Central memory CD8-positive, alpha-beta T cell (primary cell): ENCODE measurements at regions not wholly inside any gene's neighbourhood (a gene's known extent, or its start where the extent isn't known, plus 50 kb on each side); places are given as distances from the start of the nearest gene placed in this dataset.

ENCODE experiments used
- ATAC-seq: fragments of 150-1000 bp; cut with Tn5 transposase; replicated peaks from 2 replicates; pipeline ENCODE4 v1.10.0; 2022; ENCODE audit warnings: mild to moderate bottlenecking, moderate FRiP score, moderate number of reproducible peaks; ENCODE audit not compliant: poor library complexity, severe bottlenecking; ENCODE audit errors: extremely low read depth
- DNase-seq, 2 donors: peaks; one replicate each; pipeline ENCODE4 v3.0.0; 2021; ENCODE audit warnings: low spot score in 2 of 2
- H3K27ac Mint-ChIP-seq: one replicate; pipeline ENCODE4 v1.8.0; 2022; ENCODE audit warnings: low read depth, mild to moderate bottlenecking, moderate library complexity, mixed read lengths
- H3K27me3 Mint-ChIP-seq: one replicate; pipeline ENCODE4 v1.8.0; 2022; ENCODE audit warnings: mixed read lengths
- H3K36me3 Mint-ChIP-seq: one replicate; pipeline ENCODE4 v1.8.0; 2022; ENCODE audit warnings: mild to moderate bottlenecking, moderate library complexity, mixed read lengths; ENCODE audit not compliant: insufficient read depth
- H3K4me1 Mint-ChIP-seq: one replicate; pipeline ENCODE4 v1.8.0; 2022; ENCODE audit warnings: mixed read lengths
- H3K4me3 Mint-ChIP-seq: one replicate; pipeline ENCODE4 v1.8.0; 2022; ENCODE audit warnings: mild to moderate bottlenecking, moderate library complexity, mixed read lengths
- H3K9me3 Mint-ChIP-seq: one replicate; pipeline ENCODE4 v1.8.0; 2022; ENCODE audit warnings: mixed read lengths

GRCh38 chr20:39248862-39249485, 286.8 kb downstream of the DHX35 start:
- Mint-ChIP-seq H3K4me3 (no peak overlapping the region), H3K27ac (no peak overlapping the region), H3K9me3 (no peaks in the 10 kb centered on the region), H3K36me3 (peaks cover 2% of the 10 kb centered on the region), H3K4me1 (peaks cover 14% of the 10 kb centered on the region), H3K27me3 (no peaks in the 10 kb centered on the region)
- ATAC-seq, result no peak
- no peak for DNase-seq

- DNase-seq (no peak), ATAC-seq (no peak)
- H3K27ac Mint-ChIP-seq, result no peak overlapping the region
- no peak overlapping the region for H3K4me3 Mint-ChIP-seq
- peaks cover 14% of the 10 kb centered on the region for H3K4me1 Mint-ChIP-seq
- peaks cover 2% of the 10 kb centered on the region for H3K36me3 Mint-ChIP-seq
- H3K9me3 Mint-ChIP-seq, result peaks cover 3% of the 10 kb centered on the region
- H3K27me3 Mint-ChIP-seq, result no peaks in the 10 kb centered on the region
Observed at GRCh38 chr20:39248171-39248861, 286.2 kb downstream of the DHX35 start.

- no peak for ATAC-seq
- Mint-ChIP-seq H3K27me3 (no peaks in the 10 kb centered on the region), H3K27ac (no peak overlapping the region), H3K36me3 (peaks cover 2% of the 10 kb centered on the region), H3K4me1 (peaks cover 14% of the 10 kb centered on the region), H3K9me3 (peaks cover 5% of the 10 kb centered on the region), H3K4me3 (no peak overlapping the region)
- DNase-seq, result no peak
Observed at GRCh38 chr20:39246436-39246835, 284.3 kb downstream of the DHX35 start.

GRCh38 chr20:39245685-39246311, 283.7 kb downstream of the DHX35 start:
- H3K27me3 Mint-ChIP-seq, result no peaks in the 10 kb centered on the region
- no peak overlapping the region for H3K4me3 Mint-ChIP-seq
- peaks cover 5% of the 10 kb centered on the region for H3K9me3 Mint-ChIP-seq
- peaks cover 14% of the 10 kb centered on the region for H3K4me1 Mint-ChIP-seq
- no peak for ATAC-seq
- peaks cover 2% of the 10 kb centered on the region for H3K36me3 Mint-ChIP-seq
- no peak overlapping the region for H3K27ac Mint-ChIP-seq
- DNase-seq, result no peak

GRCh38 chr20:39243962-39244361, 281.8 kb downstream of the DHX35 start:
- Mint-ChIP-seq H3K27me3 (no peaks in the 10 kb centered on the region), H3K27ac (no peak overlapping the region), H3K36me3 (peaks cover 2% of the 10 kb centered on the region), H3K4me1 (peaks cover 14% of the 10 kb centered on the region), H3K9me3 (peaks cover 5% of the 10 kb centered on the region), H3K4me3 (no peak overlapping the region)
- no peak for DNase-seq
- ATAC-seq, result no peak

- Mint-ChIP-seq H3K4me1 (peaks cover 14% of the 10 kb centered on the region), H3K9me3 (peaks cover 5% of the 10 kb centered on the region), H3K27me3 (peaks cover 5% of the 10 kb centered on the region), H3K27ac (no peak overlapping the region), H3K4me3 (no peak overlapping the region), H3K36me3 (no peaks in the 10 kb centered on the region)
- DNase-seq (no peak), ATAC-seq (no peak)
Observed at GRCh38 chr20:39242614-39243013, 280.5 kb downstream of the DHX35 start.

GRCh38 chr20:39234520-39235095, 272.5 kb downstream of the DHX35 start:
- no peak for DNase-seq
- H3K4me3 Mint-ChIP-seq, result no peak overlapping the region
- ATAC-seq, result no peak
- no peak overlapping the region for H3K27ac Mint-ChIP-seq
- H3K36me3 Mint-ChIP-seq, result no peaks in the 10 kb centered on the region
- H3K27me3 Mint-ChIP-seq, result peaks cover 25% of the 10 kb centered on the region
- no peaks in the 10 kb centered on the region for H3K4me1 Mint-ChIP-seq
- no peaks in the 10 kb centered on the region for H3K9me3 Mint-ChIP-seq

GRCh38 chr20:39233755-39234154, 271.6 kb downstream of the DHX35 start:
- no peaks in the 10 kb centered on the region for H3K4me1 Mint-ChIP-seq
- no peak overlapping the region for H3K4me3 Mint-ChIP-seq
- H3K27me3 Mint-ChIP-seq, result peaks cover 25% of the 10 kb centered on the region
- no peaks in the 10 kb centered on the region for H3K36me3 Mint-ChIP-seq
- ATAC-seq (no peak), DNase-seq (no peak)
- no peaks in the 10 kb centered on the region for H3K9me3 Mint-ChIP-seq
- H3K27ac Mint-ChIP-seq, result no peak overlapping the region

- ATAC-seq, result no peak
- no peaks in the 10 kb centered on the region for H3K36me3 Mint-ChIP-seq
- H3K4me3 Mint-ChIP-seq, result no peak overlapping the region
- H3K27ac Mint-ChIP-seq, result no peak overlapping the region
- H3K4me1 Mint-ChIP-seq, result no peaks in the 10 kb centered on the region
- H3K9me3 Mint-ChIP-seq, result no peaks in the 10 kb centered on the region
- H3K27me3 Mint-ChIP-seq, result peaks cover 8% of the 10 kb centered on the region
- no peak for DNase-seq
Observed at GRCh38 chr20:39227416-39227815, 265.3 kb downstream of the DHX35 start.

GRCh38 chr20:39225978-39226377, 263.8 kb downstream of the DHX35 start:
- Mint-ChIP-seq H3K9me3 (no peaks in the 10 kb centered on the region), H3K4me3 (no peak overlapping the region)

GRCh38 chr20:39225536-39225935, 263.4 kb downstream of the DHX35 start:
- ATAC-seq, result no peak
- Mint-ChIP-seq H3K27me3 (peaks cover 27% of the 10 kb centered on the region), H3K27ac (no peak overlapping the region), H3K4me3 (no peak overlapping the region), H3K36me3 (no peaks in the 10 kb centered on the region), H3K9me3 (no peaks in the 10 kb centered on the region), H3K4me1 (no peaks in the 10 kb centered on the region)
- DNase-seq, result no peak

More at GRCh38 chr20:39225978-39226377, 263.8 kb downstream of the DHX35 start:
- ATAC-seq (no peak), DNase-seq (no peak)
- Mint-ChIP-seq H3K36me3 (no peaks in the 10 kb centered on the region), H3K4me1 (no peaks in the 10 kb centered on the region), H3K27me3 (peaks cover 23% of the 10 kb centered on the region), H3K27ac (no peak overlapping the region)

GRCh38 chr20:39222101-39222500, 260.0 kb downstream of the DHX35 start:
- ATAC-seq (no peak), DNase-seq (no peak)
- Mint-ChIP-seq H3K27me3 (peaks cover 38% of the 10 kb centered on the region), H3K27ac (no peak overlapping the region), H3K4me1 (no peaks in the 10 kb centered on the region), H3K4me3 (no peak overlapping the region), H3K36me3 (no peaks in the 10 kb centered on the region), H3K9me3 (no peaks in the 10 kb centered on the region)

GRCh38 chr20:39216195-39216594, 254.1 kb downstream of the DHX35 start:
- no peaks in the 10 kb centered on the region for H3K36me3 Mint-ChIP-seq
- H3K4me3 Mint-ChIP-seq, result no peak overlapping the region
- DNase-seq (no peak), ATAC-seq (no peak)
- H3K27ac Mint-ChIP-seq, result no peak overlapping the region
- no peaks in the 10 kb centered on the region for H3K4me1 Mint-ChIP-seq
- H3K9me3 Mint-ChIP-seq, result no peaks in the 10 kb centered on the region
- H3K27me3 Mint-ChIP-seq, result peaks cover 41% of the 10 kb centered on the region
